Ascending aorta (tissue), 2 donors: ENCODE measurements at regions not wholly inside any gene's neighbourhood (a gene's known extent, or its start where the extent isn't known, plus 50 kb on each side); places are given as distances from the start of the nearest gene placed in this dataset.

Experiments used
- DNase-seq, 2 donors: peaks; one replicate each; pipeline ENCODE4 v3.0.0-alpha.2; 2019; ENCODE audit warnings: low spot score in 2 of 2
- H3K27ac ChIP-seq, 2 donors: fragments of 200-600 bp; sonication (generic); one replicate each; pipeline ENCODE4 v1.5.1; 2016 to 2017; ENCODE audit warnings: mild to moderate bottlenecking in 1 of 2
- H3K27me3 ChIP-seq: fragments of 200-600 bp; sonication (generic); one replicate; pipeline ENCODE4 v1.5.1; 2017
- H3K36me3 ChIP-seq, 2 donors: fragments of 200-600 bp; sonication (generic); one replicate each; pipeline ENCODE4 v1.5.1; 2016
- H3K4me1 ChIP-seq, 2 donors: fragments of 200-600 bp; sonication (generic); one replicate each; pipeline ENCODE4 v1.5.1; 2016 to 2017; ENCODE audit warnings: mild to moderate bottlenecking in 1 of 2
- H3K4me3 ChIP-seq, 2 donors: fragments of 200-600 bp; sonication (generic); one replicate each; pipeline ENCODE4 v1.5.1; 2016 to 2017; ENCODE audit warnings: mild to moderate bottlenecking in 1 of 2
- H3K9me3 ChIP-seq, 2 donors: fragments of 200-600 bp; sonication (generic); one replicate each; pipeline ENCODE4 v1.5.1; 2016
- CTCF ChIP-seq, 3 experiments: fragments of 200-600 bp in 2 of 3; fragments of 450-650 bp in 1 of 3; sonication (generic) in 2 of 3; IDR thresholded peaks; one replicate each; pipeline ENCODE4 v1.5.1; 2016 to 2019; ENCODE audit warnings: antibody characterized with exemption in 3 of 3, mild to moderate bottlenecking in 1 of 3, moderate library complexity in 1 of 3
- intact Hi-C: fragments of 100-400 bp; cut with DNase I; formaldehyde crosslinking; loops from one replicate; pipeline ENCODE4 v1.15.1; 2023

GRCh38 chr1:242873661-242874060 is 349.2 kb upstream of the PLD5 start:
- H3K27me3 ChIP-seq = no peaks in the 10 kb centered on the region
- no peak overlapping the region for H3K4me3 ChIP-seq
- intact Hi-C loops = no loop called here
- no peaks in the 10 kb centered on the region for H3K4me1 ChIP-seq
- no peak for TF ChIP-seq CTCF (IDR thresholded peaks at IDR 0.05)
- DNase-seq = no peak
- no peaks in the 10 kb centered on the region for H3K9me3 ChIP-seq
- no peaks in the 10 kb centered on the region for H3K36me3 ChIP-seq
- no peak overlapping the region for H3K27ac ChIP-seq

- Histone ChIP-seq H3K27me3 (no peaks in the 10 kb centered on the region), H3K4me3 (no peak overlapping the region), H3K27ac (no peak overlapping the region), H3K9me3 (no peaks in the 10 kb centered on the region), H3K36me3 (no peaks in the 10 kb centered on the region), H3K4me1 (no peaks in the 10 kb centered on the region)
- DNase-seq = no peak
- TF ChIP-seq CTCF (IDR thresholded peaks at IDR 0.05) = no peak
- intact Hi-C loops = no loop called here
Observed at GRCh38 chr1:242872521-242872920, 348.0 kb upstream of the PLD5 start.

- no peak for DNase-seq
- no peaks in the 10 kb centered on the region for H3K27me3 ChIP-seq
- no peak overlapping the region for H3K27ac ChIP-seq
- no peak for TF ChIP-seq CTCF (IDR thresholded peaks at IDR 0.05)
- no peaks in the 10 kb centered on the region for H3K9me3 ChIP-seq
- H3K4me1 ChIP-seq = no peaks in the 10 kb centered on the region
- intact Hi-C loops = no loop called here
- no peak overlapping the region for H3K4me3 ChIP-seq
- no peaks in the 10 kb centered on the region for H3K36me3 ChIP-seq
Observed at GRCh38 chr1:242871471-242872030, 347.1 kb upstream of the PLD5 start.

GRCh38 chr1:242870966-242871365 is 346.5 kb upstream of the PLD5 start:
- no peak for TF ChIP-seq CTCF (IDR thresholded peaks at IDR 0.05)
- no peak overlapping the region for H3K27ac ChIP-seq
- no peaks in the 10 kb centered on the region for H3K36me3 ChIP-seq
- H3K9me3 ChIP-seq = no peaks in the 10 kb centered on the region
- DNase-seq = no peak
- H3K4me1 ChIP-seq = no peaks in the 10 kb centered on the region
- no peak overlapping the region for H3K4me3 ChIP-seq
- intact Hi-C loops = no loop called here
- no peaks in the 10 kb centered on the region for H3K27me3 ChIP-seq

GRCh38 chr1:242856289-242856688 is 331.8 kb upstream of the PLD5 start:
- intact Hi-C loops = no loop called here
- Histone ChIP-seq H3K36me3 (no peaks in the 10 kb centered on the region), H3K4me3 (no peak overlapping the region), H3K4me1 (no peaks in the 10 kb centered on the region), H3K9me3 (no peaks in the 10 kb centered on the region), H3K27ac (no peak overlapping the region), H3K27me3 (no peaks in the 10 kb centered on the region)
- DNase-seq = no peak
- TF ChIP-seq CTCF (IDR thresholded peaks at IDR 0.05) = no peak

- no peaks in the 10 kb centered on the region for H3K4me1 ChIP-seq
- H3K27ac ChIP-seq = no peak overlapping the region
- H3K9me3 ChIP-seq = no peaks in the 10 kb centered on the region
- no peak overlapping the region for H3K4me3 ChIP-seq
- intact Hi-C loops = no loop called here
- DNase-seq = no peak
- no peaks in the 10 kb centered on the region for H3K27me3 ChIP-seq
- H3K36me3 ChIP-seq = no peaks in the 10 kb centered on the region
- TF ChIP-seq CTCF (IDR thresholded peaks at IDR 0.05) = no peak
Observed at GRCh38 chr1:242854466-242854865, 330.0 kb upstream of the PLD5 start.
